Large intestine (tissue), 3 donors: ENCODE measurements at regions not wholly inside any gene's neighbourhood (a gene's known extent, or its start where the extent isn't known, plus 50 kb on each side); places are given as distances from the start of the nearest gene placed in this dataset.
"Not testable (repeated sequence)": the region's sequence is repeated elsewhere in the genome, so short reads cannot be mapped to it uniquely, and the experiment has no call there.

Experiments
- DNase-seq, 2 donors: peaks; one replicate each; pipeline versions ENCODE4 v3.0.0 to v3.0.0-alpha.2; 2013
- H3K27ac ChIP-seq: one replicate; pipeline ENCODE4 v1.5.1; 2013; ENCODE audit warnings: low read length
- H3K27me3 ChIP-seq: 2 replicates; pipeline ENCODE4 v1.6.1; 2013; ENCODE audit warnings: low read length; ENCODE audit not compliant: control insufficient read depth, insufficient read depth
- H3K36me3 ChIP-seq: 2 replicates; pipeline ENCODE4 v1.6.1; 2013; ENCODE audit warnings: low read length; ENCODE audit not compliant: control insufficient read depth, insufficient read depth
- H3K4me1 ChIP-seq: one replicate; pipeline ENCODE4 v1.6.1; 2013; ENCODE audit warnings: low read length; ENCODE audit not compliant: control insufficient read depth, insufficient read depth
- H3K4me3 ChIP-seq: one replicate; pipeline ENCODE4 v1.5.1; 2013; ENCODE audit warnings: low read length
- H3K9me3 ChIP-seq: one replicate; pipeline ENCODE4 v1.6.1; 2013; ENCODE audit warnings: mild to moderate bottlenecking, low read depth, low read length, moderate library complexity; ENCODE audit not compliant: control insufficient read depth
- WGBS: methylation state at CpG from one replicate; pipeline ENCODE4 v1.1.5; 2013; ENCODE audit warnings: low lambda C conversion rate; ENCODE audit not compliant: insufficient coverage; 5-methylcytosine and 5-hydroxymethylcytosine counted together

DNA sequence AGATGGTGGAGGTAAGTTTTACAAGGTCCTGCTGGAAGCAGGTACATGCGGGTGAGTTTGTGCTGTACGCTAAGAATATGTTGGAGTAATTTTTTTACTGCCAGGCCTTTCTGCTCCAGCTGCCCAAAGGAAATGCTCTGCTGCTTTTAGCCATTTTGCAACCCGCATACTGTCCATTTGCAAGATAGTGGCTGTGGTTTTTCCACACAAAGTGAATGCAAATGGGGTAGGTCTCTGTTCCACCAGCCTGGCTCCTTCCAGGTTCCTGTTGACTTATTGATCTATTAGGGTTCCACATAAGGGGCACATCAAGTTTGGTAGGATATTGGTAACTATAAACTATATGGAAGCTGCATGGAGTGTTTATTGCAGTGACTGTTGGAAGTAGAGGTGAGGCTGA lies 227.1 kb downstream of the SI start:
- Histone ChIP-seq H3K4me1 (no peaks in the 10 kb centered on the region), H3K27ac (no peak overlapping the region), H3K4me3 (no peak overlapping the region), H3K27me3 (no peaks in the 10 kb centered on the region), H3K9me3 (no peaks in the 10 kb centered on the region), H3K36me3 (no peaks in the 10 kb centered on the region)
- no peak for DNase-seq
- no CpG with 5 or more reads among the region's 3 CpGs for WGBS

DNA sequence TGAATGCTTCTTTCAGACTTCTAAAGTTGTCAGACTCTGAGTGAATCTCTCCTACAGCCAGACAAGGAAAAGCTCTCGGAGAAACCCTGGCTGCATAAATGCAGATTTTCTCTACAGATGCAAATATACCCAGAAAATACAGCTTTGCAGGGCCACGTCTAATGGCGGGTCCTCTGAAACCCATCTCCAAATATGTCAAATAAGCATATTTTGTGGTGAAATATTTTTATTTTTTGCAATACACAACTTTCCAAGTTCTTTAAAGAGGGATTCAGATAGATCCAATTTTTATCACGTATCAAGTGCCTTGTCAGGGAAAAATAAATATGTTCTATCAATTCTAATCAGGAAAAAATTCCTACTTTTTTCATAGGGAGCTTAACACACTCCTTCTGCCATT lies 229.4 kb downstream of the SI start:
- WGBS = 89% methylated on average over 1 of the region's 4 CpGs
- no peaks in the 10 kb centered on the region for H3K4me1 ChIP-seq

DNA sequence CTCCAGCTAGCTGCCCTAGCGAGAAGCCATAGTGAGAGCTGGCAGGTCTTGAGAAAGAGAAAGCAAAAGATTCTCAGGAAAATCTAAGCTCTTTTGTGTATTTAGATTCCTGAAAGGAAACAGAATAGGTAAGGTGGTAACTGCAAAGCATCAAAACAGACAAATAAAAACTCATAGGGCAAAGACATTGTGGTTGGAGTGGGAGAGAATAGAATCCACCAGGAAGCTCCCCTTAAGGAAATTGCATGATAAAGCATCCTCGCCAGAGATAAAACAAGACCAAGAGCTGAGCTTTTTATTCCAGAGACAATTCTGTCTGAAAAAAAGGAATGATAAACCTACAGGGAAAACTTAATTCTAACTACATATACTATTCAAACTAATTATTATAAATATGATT lies 232.6 kb downstream of the SI start:
- Histone ChIP-seq H3K4me1 (no peaks in the 10 kb centered on the region), H3K36me3 (no peaks in the 10 kb centered on the region), H3K27ac (no peak overlapping the region), H3K9me3 (no peaks in the 10 kb centered on the region), H3K27me3 (no peaks in the 10 kb centered on the region), H3K4me3 (no peak overlapping the region)
- WGBS = 89% methylated on average over 1 of the region's 2 CpGs
- no peak for DNase-seq

More for the DNA sequence above, 229.4 kb downstream of the SI start:
- no peak overlapping the region for H3K4me3 ChIP-seq
- no peaks in the 10 kb centered on the region for H3K36me3 ChIP-seq
- DNase-seq = no peak
- no peaks in the 10 kb centered on the region for H3K9me3 ChIP-seq
- no peak overlapping the region for H3K27ac ChIP-seq
- no peaks in the 10 kb centered on the region for H3K27me3 ChIP-seq

DNA sequence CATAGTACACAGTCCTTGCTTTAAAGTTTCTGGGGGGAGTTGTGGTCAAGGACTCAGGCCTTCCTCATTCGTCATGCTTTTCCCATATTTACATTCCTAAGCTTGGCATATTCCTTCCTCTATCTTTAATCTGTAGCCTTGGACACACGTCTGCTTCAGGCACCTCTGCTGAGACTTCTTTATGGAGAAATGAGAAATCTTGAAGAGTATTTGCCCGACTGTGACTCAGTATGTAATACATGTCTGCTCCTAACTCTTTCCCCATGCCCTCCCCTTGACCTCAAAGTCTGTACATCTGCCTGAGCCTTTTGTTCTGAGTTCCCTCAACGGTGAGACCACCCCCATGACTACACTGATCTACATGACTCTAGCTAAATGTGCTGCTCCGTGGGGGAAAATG lies 246.1 kb downstream of the SI start:
- Histone ChIP-seq H3K27ac (no peak overlapping the region), H3K4me1 (no peaks in the 10 kb centered on the region), H3K27me3 (no peaks in the 10 kb centered on the region), H3K36me3 (no peaks in the 10 kb centered on the region), H3K9me3 (no peaks in the 10 kb centered on the region), H3K4me3 (no peak overlapping the region)
- WGBS = no CpG with 5 or more reads among the region's 5 CpGs
- DNase-seq = no peak

DNA sequence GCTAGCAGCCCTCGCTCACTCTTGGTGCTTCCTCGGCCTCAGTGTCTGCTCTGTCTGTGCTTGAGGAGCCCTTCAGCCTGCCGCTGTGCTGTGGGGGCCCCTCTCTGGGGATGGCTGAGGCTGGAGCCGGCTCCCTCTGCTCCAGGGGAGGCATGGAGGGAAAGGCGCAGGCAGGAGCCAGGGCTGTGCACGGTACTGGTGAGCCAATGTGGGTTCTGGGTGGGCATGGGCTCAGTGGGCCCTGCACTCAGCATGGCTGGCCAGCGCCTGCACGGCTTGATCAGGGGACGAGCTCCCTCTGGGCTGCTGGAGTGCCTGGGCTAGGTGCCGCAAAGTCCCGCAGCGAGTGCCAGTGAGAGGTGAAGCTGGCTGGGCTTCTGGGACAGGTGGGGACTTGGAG lies 260.0 kb downstream of the SI start:
- Histone ChIP-seq H3K4me1 (no peaks in the 10 kb centered on the region), H3K27ac (no peak overlapping the region), H3K27me3 (no peaks in the 10 kb centered on the region), H3K36me3 (no peaks in the 10 kb centered on the region), H3K9me3 (peaks cover 7% of the 10 kb centered on the region), H3K4me3 (no peak overlapping the region)
- no peak for DNase-seq
- no CpG with 5 or more reads among the region's 12 CpGs for WGBS

DNA sequence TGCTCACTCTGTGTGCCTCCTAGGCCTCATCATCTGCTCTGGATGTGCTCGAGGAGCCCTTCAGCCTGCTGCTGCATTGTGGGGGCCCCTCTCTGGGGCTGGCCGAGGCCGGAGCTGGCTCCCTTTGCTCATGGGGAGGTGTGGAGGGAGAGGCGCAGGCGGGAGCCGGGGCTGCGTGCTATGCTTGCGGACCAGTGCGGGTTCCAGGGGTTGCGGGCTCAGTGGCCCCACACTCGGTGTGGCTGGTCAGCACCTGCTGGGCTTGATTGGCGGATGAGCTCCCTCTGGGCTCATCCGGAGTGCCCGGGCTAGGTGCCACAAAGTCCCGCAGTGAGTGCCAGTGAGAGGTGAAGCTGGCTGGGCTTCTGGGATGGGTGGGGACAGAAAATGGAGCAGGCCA lies 264.2 kb downstream of the SI start:
- no peak for DNase-seq
- Histone ChIP-seq H3K9me3 (peaks cover 7% of the 10 kb centered on the region), H3K27ac (no peak overlapping the region), H3K27me3 (no peaks in the 10 kb centered on the region), H3K4me3 (no peak overlapping the region), H3K36me3 (no peaks in the 10 kb centered on the region), H3K4me1 (no peaks in the 10 kb centered on the region)
- WGBS = no CpG with 5 or more reads among the region's 15 CpGs

DNA sequence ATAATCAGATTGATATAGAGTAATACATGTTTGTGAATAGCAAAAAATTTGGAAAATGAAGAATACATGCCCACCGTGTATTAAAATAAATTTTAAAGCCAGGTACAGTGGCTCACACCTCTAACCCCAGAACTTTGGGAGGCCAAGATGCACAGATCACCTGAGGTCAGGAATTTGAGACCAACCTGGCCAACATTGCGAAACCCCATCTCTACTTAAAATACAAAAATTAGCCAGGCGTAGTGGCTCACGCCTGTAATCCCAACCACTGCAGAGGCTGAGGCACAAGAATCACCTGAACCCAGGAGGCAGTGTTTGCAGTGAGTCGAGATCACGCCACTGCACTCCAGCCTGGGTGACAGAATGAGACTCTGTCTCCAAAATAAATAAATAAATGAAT lies 266.3 kb downstream of the SI start:
- no peaks in the 10 kb centered on the region for H3K36me3 ChIP-seq
- 100% methylated on average over 1 of the region's 6 CpGs for WGBS
- H3K4me1 ChIP-seq = no peaks in the 10 kb centered on the region
- no peak overlapping the region for H3K4me3 ChIP-seq
- no peaks in the 10 kb centered on the region for H3K27me3 ChIP-seq
- no peak overlapping the region for H3K27ac ChIP-seq
- H3K9me3 ChIP-seq = peaks cover 3% of the 10 kb centered on the region
- no peak for DNase-seq

DNA sequence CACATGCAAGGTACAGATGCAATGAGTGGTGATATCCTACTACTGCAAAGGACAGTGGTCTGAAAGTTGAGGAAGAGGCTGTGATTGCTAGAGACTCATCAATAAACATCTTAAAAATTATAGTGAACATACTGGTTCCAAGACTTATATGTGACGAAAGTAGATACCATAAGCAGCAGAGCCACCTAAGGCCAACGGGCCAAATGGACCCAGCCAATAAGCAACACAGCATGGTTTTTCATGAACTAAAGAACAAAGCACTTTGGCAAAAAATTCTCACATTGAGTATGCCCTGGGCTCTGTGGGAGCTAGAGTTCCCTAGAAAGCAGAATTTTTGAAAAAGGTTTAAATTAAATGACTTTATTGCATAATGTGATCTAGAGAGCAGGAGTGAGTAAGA lies 272.1 kb downstream of the SI start:
- Histone ChIP-seq H3K4me3 (no peak overlapping the region), H3K36me3 (no peaks in the 10 kb centered on the region), H3K9me3 (no peaks in the 10 kb centered on the region), H3K4me1 (no peaks in the 10 kb centered on the region), H3K27ac (no peak overlapping the region), H3K27me3 (no peaks in the 10 kb centered on the region)
- 60% methylated on average over 1 of the region's 2 CpGs for WGBS
- DNase-seq = no peak

DNA sequence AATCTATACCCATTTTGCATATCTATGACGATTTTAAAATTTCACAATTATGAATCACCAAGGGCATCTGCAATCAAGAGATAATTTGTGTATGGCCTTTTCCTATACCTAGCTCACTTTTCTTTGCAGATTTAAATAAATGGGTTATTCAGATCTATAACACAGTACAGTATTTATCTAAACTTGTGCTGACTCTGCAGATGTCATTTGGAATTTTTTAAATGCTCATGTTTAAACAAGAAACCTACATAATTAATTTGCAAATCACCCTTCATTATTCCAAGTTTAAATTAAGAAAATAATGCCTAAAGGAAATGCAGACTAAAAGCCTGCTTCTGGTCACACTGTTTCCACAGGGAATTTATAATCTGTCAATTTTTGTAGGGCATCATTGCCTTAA lies 284.2 kb downstream of the SI start:
- WGBS = no CpG with 5 or more reads among the region's 1 CpG
- DNase-seq = no peak
- Histone ChIP-seq H3K4me3 (no peak overlapping the region), H3K27ac (no peak overlapping the region), H3K9me3 (no peaks in the 10 kb centered on the region), H3K4me1 (no peaks in the 10 kb centered on the region), H3K36me3 (no peaks in the 10 kb centered on the region), H3K27me3 (no peaks in the 10 kb centered on the region)

DNA sequence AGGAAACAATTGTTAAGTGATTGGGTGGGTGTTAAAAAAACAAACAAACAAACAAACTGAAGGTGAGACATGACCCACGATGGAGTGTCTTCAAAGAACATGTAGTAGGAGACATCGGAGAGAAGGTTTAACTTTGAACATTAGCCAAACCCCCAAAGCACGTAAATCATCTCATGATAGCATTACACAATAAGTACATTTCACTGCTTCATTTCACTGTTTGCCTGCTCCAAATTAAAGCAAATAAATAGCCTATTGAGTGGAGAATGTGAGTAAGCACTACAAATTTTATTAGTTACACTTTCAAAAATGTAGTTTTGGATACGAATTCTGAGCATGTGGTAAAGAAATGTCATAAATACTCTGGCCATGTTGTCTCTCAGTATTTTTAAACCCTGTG lies 287.0 kb downstream of the SI start:
- H3K27ac ChIP-seq = no peak overlapping the region
- no peak for DNase-seq
- 66% methylated on average over 3 of the region's 4 CpGs for WGBS
- H3K4me3 ChIP-seq = no peak overlapping the region
- H3K4me1 ChIP-seq = no peaks in the 10 kb centered on the region
- H3K27me3 ChIP-seq = no peaks in the 10 kb centered on the region
- H3K36me3 ChIP-seq = no peaks in the 10 kb centered on the region
- no peaks in the 10 kb centered on the region for H3K9me3 ChIP-seq

DNA sequence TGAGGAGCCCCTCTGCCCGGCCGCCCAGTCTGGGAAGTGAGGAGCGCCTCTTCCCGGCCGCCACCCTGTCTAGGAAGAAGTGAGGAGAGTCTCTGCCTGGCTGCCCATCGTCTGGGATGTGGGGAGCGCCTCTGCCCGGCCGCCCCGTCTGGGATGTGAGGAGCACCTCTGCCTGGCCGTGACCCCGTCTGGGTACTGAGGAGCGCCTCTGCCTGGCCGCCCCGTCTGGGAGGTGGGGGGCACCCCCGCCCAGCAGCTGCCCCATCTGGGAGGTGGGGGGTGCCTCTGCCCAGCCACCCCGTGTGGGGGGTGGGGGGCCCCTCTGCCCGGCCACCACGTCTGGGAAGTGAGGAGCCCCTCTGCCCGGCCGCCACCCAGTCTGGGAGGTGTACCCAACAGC lies 293.9 kb downstream of the SI start:
- not testable (repeated sequence) for H3K4me1 ChIP-seq, H3K27me3 ChIP-seq, H3K27ac ChIP-seq, H3K4me3 ChIP-seq, DNase-seq, H3K36me3 ChIP-seq
- peaks cover 11% of the 10 kb centered on the region for H3K9me3 ChIP-seq
- WGBS = no CpG with 5 or more reads among the region's 21 CpGs
